Panc1 (cell line): ENCODE measurements at regions not wholly inside any gene's neighbourhood (a gene's known extent, or its start where the extent isn't known, plus 50 kb on each side); places are given as distances from the start of the nearest gene placed in this dataset.

Experiments used
- ATAC-seq: fragments of 200-7000 bp; cut with Tn5 transposase; 2 replicates; pipeline ENCODE4 v1.9.1; 2020; ENCODE audit warnings: mild to moderate bottlenecking, moderate library complexity
- BruUV-seq: library from RNA; stranded (reverse); fragments of 400-500 nt; replicated peaks from 2 replicates; lab custom pipeline; 2021; lab: Mats Ljungman, UMichigan
- CTCF ChIA-PET: fragments of 300-600 bp; sonication (Branson Sonifier 250); formaldehyde crosslinking; loops from one replicate; lab custom pipeline; 2022; ENCODE audit warnings: antibody characterized with exemption; lab: Charles Lee
- POLR2A ChIA-PET: fragments of 300-600 bp; sonication (Branson Sonifier 250); formaldehyde crosslinking; loops from one replicate; lab custom pipeline; 2022; ENCODE audit warnings: antibody characterized with exemption; lab: Charles Lee
- DNase-seq: peaks from one replicate; pipeline ENCODE4 v3.0.0-alpha.2; 2010; ENCODE audit warnings: low read depth, low spot score
- H3K27ac ChIP-seq: 2 replicates; pipeline ENCODE4 v1.5.1; 2011; ENCODE audit warnings: mild to moderate bottlenecking, low read length, inconsistent platforms
- H3K27me3 ChIP-seq: fragments of 200-500 bp; sonication (Bioruptor generic); 2 replicates; pipeline ENCODE4 v1.6.0; 2014; ENCODE audit warnings: low read length, inconsistent platforms; ENCODE audit not compliant: control insufficient read depth, insufficient read depth
- H3K36me3 ChIP-seq: fragments of 200-500 bp; sonication (Bioruptor generic); 2 replicates; pipeline ENCODE4 v1.5.1; 2014; ENCODE audit warnings: inconsistent platforms, mild to moderate bottlenecking, low read length, moderate library complexity; ENCODE audit not compliant: control insufficient read depth, insufficient read depth
- H3K4me1 ChIP-seq: 2 replicates; pipeline ENCODE4 v1.5.1; 2011; ENCODE audit warnings: inconsistent platforms, mild to moderate bottlenecking, low read length, moderate library complexity; ENCODE audit not compliant: control insufficient read depth, insufficient read depth
- H3K4me3 ChIP-seq, 2 experiments: 2 replicates each; pipeline ENCODE4 v1.5.1; 2011 to 2012; ENCODE audit warnings: low read depth in 2 of 2, low read length in 2 of 2, mild to moderate bottlenecking in 2 of 2, inconsistent platforms in 1 of 2, moderate library complexity in 1 of 2
- H3K9me3 ChIP-seq: fragments of 200-500 bp; sonication (Bioruptor generic); 2 replicates; pipeline ENCODE4 v1.5.1; 2014; ENCODE audit warnings: low read depth, mild to moderate bottlenecking, inconsistent platforms, low read length, moderate library complexity; ENCODE audit not compliant: control insufficient read depth, insufficient read depth
- CTCF ChIP-seq: fragments of 450-650 bp; IDR thresholded peaks from 2 replicates; pipeline ENCODE4 v1.5.1; 2017; ENCODE audit warnings: mild to moderate bottlenecking
- POLR2AphosphoS5 ChIP-seq: IDR thresholded peaks from 2 replicates; pipeline ENCODE4 v1.6.1; 2012; ENCODE audit warnings: mild to moderate bottlenecking, low read depth, low read length, moderate library complexity
- REST ChIP-seq, 2 experiments: IDR thresholded peaks; 2 replicates each; pipeline ENCODE4 v1.6.1; 2011 to 2012; ENCODE audit warnings: low read depth in 2 of 2, control low read depth in 1 of 2, low read length in 1 of 2, mild to moderate bottlenecking in 1 of 2, moderate library complexity in 1 of 2; ENCODE audit not compliant: insufficient read depth in 1 of 2
- SIN3A ChIP-seq: IDR thresholded peaks from 2 replicates; pipeline ENCODE4 v1.6.1; 2012; ENCODE audit warnings: low read depth, mild to moderate bottlenecking, low read length, moderate library complexity, borderline replicate concordance; ENCODE audit not compliant: insufficient read depth
- TCF7L2 ChIP-seq: IDR thresholded peaks from 2 replicates; pipeline ENCODE4 v1.6.1; 2011; ENCODE audit warnings: mild to moderate bottlenecking, low read depth, low read length, inconsistent platforms
- in situ Hi-C: cut with HindIII; loops from 2 replicates; pipeline ENCODE4 v1.10.0; 2016; ENCODE audit warnings: low sequenced_read_pairs, low pct_unique_long_range_greater_than_20kb
- intact Hi-C: fragments of 100-400 bp; cut with micrococcal nuclease; formaldehyde crosslinking; loops from one replicate; pipeline ENCODE4 v1.10.0; 2022; ENCODE audit not compliant: unreplicated experiment

- no peak for ATAC-seq
- intact Hi-C loops (no loop called here), in situ Hi-C loops (no loop called here)
- Histone ChIP-seq H3K4me1 (no peaks in the 10 kb centered on the region), H3K4me3 (no peak overlapping the region), H3K36me3 (no peaks in the 10 kb centered on the region), H3K27ac (no peak overlapping the region), H3K27me3 (no peaks in the 10 kb centered on the region), H3K9me3 (no peaks in the 10 kb centered on the region)
- DNase-seq = no peak
- ChIA-PET CTCF (no interaction called here), POLR2A (no interaction called here)
- TF ChIP-seq POLR2AphosphoS5 (no peak), REST (IDR thresholded peaks at IDR 0.05; ENCODE audit: insufficient read depth in 1 of 2, low read depth in 2 of 2, low read length in 1 of 2) (no peak), SIN3A (no peak), TCF7L2 (no peak), CTCF (no peak)
- BruUV-seq = no TSS peak
These were observed 165.1 kb upstream of the ATP2B1 start for GRCh38 chr12:89873745-89874144.

DNA sequence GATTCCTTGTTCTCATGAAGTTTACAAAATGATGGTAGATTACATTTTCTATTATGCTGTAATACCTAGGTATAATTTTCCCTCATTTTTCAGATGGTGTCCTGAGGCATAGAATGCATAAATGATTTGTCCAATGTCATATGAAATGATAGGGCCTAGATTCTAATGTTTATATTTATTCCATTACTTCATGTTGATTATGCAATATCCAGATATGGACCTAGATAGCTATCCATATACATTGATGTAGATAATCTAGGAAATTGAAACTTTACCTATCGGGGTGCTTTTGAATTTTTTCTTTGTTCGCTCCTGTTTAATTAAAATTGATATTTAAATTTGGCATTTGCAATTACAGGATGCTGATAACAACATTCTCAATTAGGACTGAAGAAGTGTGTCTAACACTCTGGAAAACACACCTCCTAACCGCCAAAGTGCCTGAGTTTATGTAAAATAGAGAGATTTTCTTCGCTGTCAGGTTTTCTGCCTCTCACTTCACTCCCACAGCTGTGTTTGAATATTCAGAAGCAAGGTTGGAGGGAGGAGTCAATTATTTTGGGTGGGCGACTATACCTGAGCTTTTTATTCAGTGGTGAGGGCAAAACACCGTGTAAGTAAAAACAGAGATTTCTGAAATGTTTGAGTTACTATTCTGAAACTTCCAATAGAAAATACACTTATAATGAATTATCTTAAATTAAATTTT, 164.4 kb upstream of the ATP2B1 start:
- no peak for DNase-seq
- no peaks in the 10 kb centered on the region for H3K9me3 ChIP-seq
- no peaks in the 10 kb centered on the region for H3K4me1 ChIP-seq
- TF ChIP-seq TCF7L2 = no peak
- TF ChIP-seq CTCF = no peak
- TF ChIP-seq POLR2AphosphoS5 = no peak
- no peak for TF ChIP-seq REST (IDR thresholded peaks at IDR 0.05; ENCODE audit: insufficient read depth in 1 of 2, low read depth in 2 of 2, low read length in 1 of 2)
- TF ChIP-seq SIN3A = no peak
- H3K36me3 ChIP-seq = no peaks in the 10 kb centered on the region
- no peak for ATAC-seq
- no peak overlapping the region for H3K4me3 ChIP-seq
- BruUV-seq = no TSS peak
- in situ Hi-C loops = no loop called here
- ChIA-PET CTCF (no interaction called here), POLR2A (no interaction called here)
- no peaks in the 10 kb centered on the region for H3K27me3 ChIP-seq
- intact Hi-C loops = no loop called here
- no peak overlapping the region for H3K27ac ChIP-seq
